Nucleus accumbens (tissue), 56 donors: ENCODE measurements at regions not wholly inside any gene's neighbourhood (a gene's known extent, or its start where the extent isn't known, plus 50 kb on each side); places are given as distances from the start of the nearest gene placed in this dataset.

ENCODE experiments used
- DNase-seq, 56 donors: peaks; one replicate each; lab custom pipeline; 2025; lab: John Stamatoyannopoulos, UW

- DNase-seq = no peak
Observed at GRCh38 chr6:26211963-26212362, 124.7 kb downstream of the HFE start.

- DNase-seq = no peak
Observed at GRCh38 chr6:26213334-26214075, 126.3 kb downstream of the HFE start.

- no peak for DNase-seq
Observed at GRCh38 chr6:26214803-26215584, 127.8 kb downstream of the HFE start.

GRCh38 chr6:26215585-26216358 lies 128.5 kb downstream of the HFE start:
- peak in 1 of 56 donors; percentile 17 for DNase-seq

GRCh38 chr6:26216359-26216885 lies 129.2 kb downstream of the HFE start:
- DNase-seq = peak in 40 of 56 donors; percentile 12 to 82 (median 54)

- DNase-seq = peak in 39 of 56 donors; percentile 22 to 82 (median 45)
Observed at GRCh38 chr6:26216886-26217713, 129.9 kb downstream of the HFE start.

GRCh38 chr6:26217714-26218075 lies 130.5 kb downstream of the HFE start:
- no peak for DNase-seq

GRCh38 chr6:26218824-26219223 lies 131.6 kb downstream of the HFE start:
- DNase-seq = no peak

- DNase-seq = no peak
Observed at GRCh38 chr6:26220145-26220970, 133.1 kb downstream of the HFE start.

- DNase-seq = no peak
Observed at GRCh38 chr6:26221186-26221585, 134.0 kb downstream of the HFE start.

- DNase-seq = no peak
Observed at GRCh38 chr6:26222571-26222970, 135.3 kb downstream of the HFE start.

- no peak for DNase-seq
Observed at GRCh38 chr6:26223228-26223627, 136.0 kb downstream of the HFE start.

- DNase-seq = peak in 19 of 56 donors; percentile 13 to 52 (median 25)
Observed at GRCh38 chr6:26223650-26224546, 136.7 kb downstream of the HFE start.

GRCh38 chr6:26224547-26224912 lies 137.3 kb downstream of the HFE start:
- no peak for DNase-seq

GRCh38 chr6:26224940-26225847 lies 138.0 kb downstream of the HFE start:
- DNase-seq = peak in 4 of 56 donors; percentile 1 to 27 (median 18)

GRCh38 chr6:26225848-26226578 lies 138.8 kb downstream of the HFE start:
- no peak for DNase-seq
